ENCODE measurements at regions not wholly inside any gene's neighbourhood (a gene's known extent, or its start where the extent isn't known, plus 50 kb on each side); places are given as distances from the start of the nearest gene placed in this dataset.

DNA sequence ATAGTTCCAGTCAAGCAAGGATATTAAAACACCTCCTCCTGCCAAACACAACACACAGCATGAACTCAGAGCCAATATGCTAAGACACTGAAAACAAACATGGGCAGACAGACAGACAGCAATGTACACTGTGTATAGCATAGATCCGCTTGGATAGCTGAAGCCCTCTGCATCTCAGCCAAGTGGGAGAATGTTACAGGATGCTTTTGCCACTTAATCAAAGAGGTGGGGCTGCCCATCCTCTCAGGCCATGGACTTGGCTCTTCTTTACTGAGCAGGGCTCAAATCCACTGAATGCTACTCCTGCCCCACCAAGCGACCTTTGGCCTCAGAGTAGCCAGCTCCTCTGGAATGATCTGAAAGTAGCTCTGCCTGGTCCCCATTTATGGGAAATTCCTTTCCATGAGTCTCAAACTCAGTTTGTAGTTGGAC, 64.7 kb upstream of the NGF start:
- ChIA-PET POLR2A (no interaction called here), CTCF (no interaction called here)
- Histone ChIP-seq H3K36me3 (ENCODE audit: control insufficient read depth in 2 of 2, insufficient read depth in 1 of 2, low read length in 2 of 2) (no peaks in the 10 kb centered on the region), H3K9me3 (ENCODE audit: control insufficient read depth, insufficient read depth, low read depth, low read length) (no peaks in the 10 kb centered on the region), H3K4me3 (ENCODE audit: low read depth, low read length) (no peak overlapping the region), H3K27ac (ENCODE audit: extremely low read depth, low read depth, low read length) (no peak overlapping the region), H3K4me1 (ENCODE audit: control insufficient read depth, insufficient read depth, low read length) (peaks cover 15% of the 10 kb centered on the region)
- TF ChIP-seq ZNF791 (tag by site-specific recombination; IDR thresholded peaks at IDR 0.05), result no peak
- TF ChIP-seq ZBTB20 (tag by site-specific recombination; IDR thresholded peaks at IDR 0.05), result no peak
- no peak for TF ChIP-seq SETDB1 (IDR thresholded peaks at IDR 0.05; ENCODE audit: insufficient read length, low read length)
- TF ChIP-seq ZNF529 (tag by site-specific recombination; IDR thresholded peaks at IDR 0.05; ENCODE audit: insufficient replicate concordance), result no peak
- no peak for TF ChIP-seq ZBTB49 (tag by site-specific recombination; IDR thresholded peaks at IDR 0.05; ENCODE audit: low read depth)
- no peak for TF ChIP-seq KLF8 (tag by site-specific recombination; IDR thresholded peaks at IDR 0.05)
- TF ChIP-seq WT1 (tag by site-specific recombination; IDR thresholded peaks at IDR 0.05), result no peak
- no peak for TF ChIP-seq ZNF571 (tag by site-specific recombination; IDR thresholded peaks at IDR 0.05)

DNA sequence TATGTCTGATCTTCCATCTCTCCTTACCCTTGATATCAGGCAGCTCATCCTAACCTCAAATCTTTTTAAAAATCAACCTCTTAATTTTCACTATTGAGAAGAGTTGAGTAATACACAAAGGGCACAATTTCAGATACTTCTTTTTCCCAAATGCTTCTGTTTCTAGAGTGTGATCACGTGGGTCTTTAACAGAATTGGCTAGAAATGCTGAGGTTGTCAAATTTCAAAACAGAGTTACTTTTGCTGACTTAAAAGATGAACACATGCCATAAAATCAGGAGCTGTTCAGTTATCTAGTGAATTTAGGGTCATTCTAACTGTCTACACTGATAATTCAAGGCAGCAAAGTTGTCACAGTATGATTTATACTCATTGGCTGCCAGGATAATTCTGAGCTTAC, 63.6 kb upstream of the NGF start:
- no peak overlapping the region for H3K27ac ChIP-seq (ENCODE audit: extremely low read depth, low read depth, low read length)
- peaks cover 15% of the 10 kb centered on the region for H3K4me1 ChIP-seq (ENCODE audit: control insufficient read depth, insufficient read depth, low read length)
- POLR2A ChIA-PET, result no interaction called here
- no peak overlapping the region for H3K4me3 ChIP-seq (ENCODE audit: low read depth, low read length)
- no peak for TF ChIP-seq ZBTB49 (tag by site-specific recombination; IDR thresholded peaks at IDR 0.05; ENCODE audit: low read depth)
- no peak for TF ChIP-seq ZNF548 (tag by site-specific recombination; IDR thresholded peaks at IDR 0.05)
- TF ChIP-seq, protein P1, sequence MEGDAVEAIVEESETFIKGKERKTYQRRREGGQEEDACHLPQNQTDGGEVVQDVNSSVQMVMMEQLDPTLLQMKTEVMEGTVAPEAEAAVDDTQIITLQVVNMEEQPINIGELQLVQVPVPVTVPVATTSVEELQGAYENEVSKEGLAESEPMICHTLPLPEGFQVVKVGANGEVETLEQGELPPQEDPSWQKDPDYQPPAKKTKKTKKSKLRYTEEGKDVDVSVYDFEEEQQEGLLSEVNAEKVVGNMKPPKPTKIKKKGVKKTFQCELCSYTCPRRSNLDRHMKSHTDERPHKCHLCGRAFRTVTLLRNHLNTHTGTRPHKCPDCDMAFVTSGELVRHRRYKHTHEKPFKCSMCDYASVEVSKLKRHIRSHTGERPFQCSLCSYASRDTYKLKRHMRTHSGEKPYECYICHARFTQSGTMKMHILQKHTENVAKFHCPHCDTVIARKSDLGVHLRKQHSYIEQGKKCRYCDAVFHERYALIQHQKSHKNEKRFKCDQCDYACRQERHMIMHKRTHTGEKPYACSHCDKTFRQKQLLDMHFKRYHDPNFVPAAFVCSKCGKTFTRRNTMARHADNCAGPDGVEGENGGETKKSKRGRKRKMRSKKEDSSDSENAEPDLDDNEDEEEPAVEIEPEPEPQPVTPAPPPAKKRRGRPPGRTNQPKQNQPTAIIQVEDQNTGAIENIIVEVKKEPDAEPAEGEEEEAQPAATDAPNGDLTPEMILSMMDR (tag by site-specific recombination; IDR thresholded peaks at IDR 0.05), result no peak
- no peak for TF ChIP-seq ZFP37 (tag by site-specific recombination; IDR thresholded peaks at IDR 0.05)
- no peak for TF ChIP-seq ZNF529 (tag by site-specific recombination; IDR thresholded peaks at IDR 0.05; ENCODE audit: insufficient replicate concordance)
- no peak for TF ChIP-seq ZNF707 (tag by site-specific recombination; IDR thresholded peaks at IDR 0.05)
- TF ChIP-seq ZNF280D (tag by site-specific recombination; IDR thresholded peaks at IDR 0.05), result no peak
- no peak for TF ChIP-seq ZBTB6 (tag by site-specific recombination; IDR thresholded peaks at IDR 0.05)
- TF ChIP-seq KLF8 (tag by site-specific recombination; IDR thresholded peaks at IDR 0.05), result no peak
- TF ChIP-seq ZNF544 (tag by site-specific recombination; IDR thresholded peaks at IDR 0.05), result no peak
- CTCF ChIA-PET, result interaction anchor here (0.5 to 0.7 kb wide), 4 partner anchors 28 to 194 kb away, joined by 3 to 5 read pairs (median 3); no protein-coding TSS in a partner anchor
- H3K9me3 ChIP-seq (ENCODE audit: control insufficient read depth, insufficient read depth, low read depth, low read length), result no peaks in the 10 kb centered on the region
- H3K36me3 ChIP-seq (ENCODE audit: control insufficient read depth in 2 of 2, insufficient read depth in 1 of 2, low read length in 2 of 2), result no peaks in the 10 kb centered on the region
